ENCODE measurements at regions not wholly inside any gene's neighbourhood (a gene's known extent, or its start where the extent isn't known, plus 50 kb on each side); places are given as distances from the start of the nearest gene placed in this dataset.

DNA sequence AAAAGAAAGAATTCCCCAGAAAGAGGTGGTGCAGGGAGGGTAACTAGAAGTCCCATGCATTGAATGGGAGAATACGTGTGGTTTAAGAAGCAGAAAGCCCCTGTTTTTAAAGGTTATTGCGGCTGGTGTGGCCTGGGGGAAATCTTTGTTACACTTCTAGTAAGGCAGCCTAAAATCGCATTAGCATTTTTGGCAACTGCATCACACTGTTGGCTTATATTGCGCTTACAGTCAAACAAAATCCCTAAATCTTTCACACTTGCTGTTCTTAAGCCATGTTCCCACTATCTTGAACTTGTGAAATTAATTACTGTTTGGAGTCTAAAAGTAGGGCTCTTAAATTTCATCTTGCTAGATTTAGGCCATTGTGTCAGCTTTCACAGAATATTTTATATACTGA lies 66.0 kb upstream of the GOLIM4 start:
- no peak overlapping the region for H3K4me3 ChIP-seq (ENCODE audit: low read length)
- DNase-seq: no peak
- H4K20me1 ChIP-seq (ENCODE audit: insufficient read depth, low read length): no peaks in the 10 kb centered on the region
- H3K4me2 ChIP-seq (ENCODE audit: low read depth, low read length): no peak overlapping the region
- H3K4me1 ChIP-seq (ENCODE audit: low read length): no peaks in the 10 kb centered on the region
- H3K79me2 ChIP-seq (ENCODE audit: low read length): no peaks in the 10 kb centered on the region
- TF ChIP-seq EZH2phosphoT487 (IDR thresholded peaks at IDR 0.05; ENCODE audit: low read length) (no peak), EZH2 (optimal IDR thresholded peaks at IDR 0.05; ENCODE audit: low read depth, low read length) (no peak)
- TF ChIP-seq, protein P1, sequence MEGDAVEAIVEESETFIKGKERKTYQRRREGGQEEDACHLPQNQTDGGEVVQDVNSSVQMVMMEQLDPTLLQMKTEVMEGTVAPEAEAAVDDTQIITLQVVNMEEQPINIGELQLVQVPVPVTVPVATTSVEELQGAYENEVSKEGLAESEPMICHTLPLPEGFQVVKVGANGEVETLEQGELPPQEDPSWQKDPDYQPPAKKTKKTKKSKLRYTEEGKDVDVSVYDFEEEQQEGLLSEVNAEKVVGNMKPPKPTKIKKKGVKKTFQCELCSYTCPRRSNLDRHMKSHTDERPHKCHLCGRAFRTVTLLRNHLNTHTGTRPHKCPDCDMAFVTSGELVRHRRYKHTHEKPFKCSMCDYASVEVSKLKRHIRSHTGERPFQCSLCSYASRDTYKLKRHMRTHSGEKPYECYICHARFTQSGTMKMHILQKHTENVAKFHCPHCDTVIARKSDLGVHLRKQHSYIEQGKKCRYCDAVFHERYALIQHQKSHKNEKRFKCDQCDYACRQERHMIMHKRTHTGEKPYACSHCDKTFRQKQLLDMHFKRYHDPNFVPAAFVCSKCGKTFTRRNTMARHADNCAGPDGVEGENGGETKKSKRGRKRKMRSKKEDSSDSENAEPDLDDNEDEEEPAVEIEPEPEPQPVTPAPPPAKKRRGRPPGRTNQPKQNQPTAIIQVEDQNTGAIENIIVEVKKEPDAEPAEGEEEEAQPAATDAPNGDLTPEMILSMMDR (IDR thresholded peaks at IDR 0.05; ENCODE audit: low read length): no peak
- H3K27ac ChIP-seq (ENCODE audit: low read length): no peak overlapping the region
- H3K27me3 ChIP-seq (replicated peaks; ENCODE audit: insufficient read depth, low read length): no peaks in the 10 kb centered on the region
- H2AFZ ChIP-seq (ENCODE audit: low read length): no peak overlapping the region
- no peaks in the 10 kb centered on the region for H3K9me2 ChIP-seq (replicated peaks; ENCODE audit: insufficient read depth, low read length)
- H3K9me3 ChIP-seq (replicated peaks; ENCODE audit: insufficient read depth, low read length): no peaks in the 10 kb centered on the region
- H3K36me3 ChIP-seq (replicated peaks; ENCODE audit: insufficient read depth, low read length): no peaks in the 10 kb centered on the region
- no peaks in the 10 kb centered on the region for H3F3A ChIP-seq (ENCODE audit: insufficient read depth, low read length)
- no peak overlapping the region for H3K9ac ChIP-seq (ENCODE audit: low read length)

DNA sequence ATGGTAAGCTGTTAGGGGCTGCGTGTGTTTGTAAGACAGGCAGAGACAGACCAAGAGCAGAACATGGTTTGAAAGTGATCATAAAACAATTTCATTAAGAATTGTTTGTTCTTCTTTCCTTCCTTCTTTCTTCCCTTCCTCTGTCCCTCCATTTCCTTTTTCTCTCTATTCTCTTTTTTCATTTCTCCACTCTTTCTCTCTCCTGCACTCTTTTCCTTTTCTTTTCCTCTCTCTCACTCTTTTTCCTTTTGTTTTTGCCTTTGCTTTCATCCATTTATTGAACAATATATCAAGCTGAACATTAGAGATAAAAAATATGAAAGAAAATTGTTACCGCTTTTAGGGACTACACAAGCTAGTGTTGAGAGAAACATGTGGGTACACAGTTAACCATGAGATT lies 62.2 kb upstream of the GOLIM4 start:
- Histone ChIP-seq H3K9me3 (replicated peaks; ENCODE audit: insufficient read depth, low read length) (no peaks in the 10 kb centered on the region), H3K9me2 (replicated peaks; ENCODE audit: insufficient read depth, low read length) (no peaks in the 10 kb centered on the region), H3K27ac (ENCODE audit: low read length) (no peak overlapping the region), H3K36me3 (replicated peaks; ENCODE audit: insufficient read depth, low read length) (no peaks in the 10 kb centered on the region), H3K4me2 (ENCODE audit: low read depth, low read length) (no peak overlapping the region), H3K79me2 (ENCODE audit: low read length) (no peaks in the 10 kb centered on the region), H3F3A (ENCODE audit: insufficient read depth, low read length) (no peaks in the 10 kb centered on the region), H2AFZ (ENCODE audit: low read length) (no peak overlapping the region), H3K27me3 (replicated peaks; ENCODE audit: insufficient read depth, low read length) (no peaks in the 10 kb centered on the region), H3K4me1 (ENCODE audit: low read length) (no peaks in the 10 kb centered on the region), H3K9ac (ENCODE audit: low read length) (no peak overlapping the region), H3K4me3 (ENCODE audit: low read length) (no peak overlapping the region), H4K20me1 (ENCODE audit: insufficient read depth, low read length) (no peaks in the 10 kb centered on the region)
- no peak for DNase-seq
- no peak for TF ChIP-seq EZH2phosphoT487 (IDR thresholded peaks at IDR 0.05; ENCODE audit: low read length)
- no peak for TF ChIP-seq EZH2 (optimal IDR thresholded peaks at IDR 0.05; ENCODE audit: low read depth, low read length)
- TF ChIP-seq, protein P1 (IDR thresholded peaks at IDR 0.05; ENCODE audit: low read length): no peak

DNA sequence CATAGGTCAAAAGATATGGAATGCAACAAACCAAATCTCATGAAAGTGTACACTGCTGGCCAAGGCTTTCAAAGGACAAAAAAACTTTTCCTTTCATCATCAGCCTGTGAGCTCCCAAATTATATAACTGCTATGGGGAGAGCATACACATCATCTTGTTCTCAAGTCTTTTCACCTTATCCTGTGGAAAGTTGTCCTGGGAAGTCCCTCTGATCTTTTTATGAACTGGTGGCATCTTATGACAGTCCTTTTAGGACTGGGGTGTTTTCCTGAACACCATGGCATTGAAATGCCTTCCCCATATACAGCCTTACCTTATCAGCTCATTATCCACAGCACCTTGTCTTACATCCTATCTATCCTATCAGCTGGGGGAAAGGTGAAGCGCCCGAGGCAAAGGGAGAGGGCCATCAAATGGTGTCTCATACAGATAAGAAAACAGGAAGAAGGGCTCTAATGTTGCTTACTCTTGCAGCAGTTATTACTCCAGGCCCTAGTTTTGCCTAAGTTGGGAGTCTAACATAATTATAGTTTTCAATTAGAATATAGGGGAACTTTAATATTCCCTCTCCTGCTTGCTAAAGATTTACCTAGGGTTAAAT lies 61.5 kb upstream of the GOLIM4 start:
- no peak overlapping the region for H2AFZ ChIP-seq (ENCODE audit: low read length)
- H3K9me3 ChIP-seq (replicated peaks; ENCODE audit: insufficient read depth, low read length): no peaks in the 10 kb centered on the region
- H3K4me1 ChIP-seq (ENCODE audit: low read length): no peaks in the 10 kb centered on the region
- H3K36me3 ChIP-seq (replicated peaks; ENCODE audit: insufficient read depth, low read length): no peaks in the 10 kb centered on the region
- no peak for DNase-seq
- no peaks in the 10 kb centered on the region for H4K20me1 ChIP-seq (ENCODE audit: insufficient read depth, low read length)
- H3K4me3 ChIP-seq (ENCODE audit: low read length): no peak overlapping the region
- H3K27ac ChIP-seq (ENCODE audit: low read length): no peak overlapping the region
- no peak overlapping the region for H3K9ac ChIP-seq (ENCODE audit: low read length)
- H3K4me2 ChIP-seq (ENCODE audit: low read depth, low read length): no peak overlapping the region
- H3K9me2 ChIP-seq (replicated peaks; ENCODE audit: insufficient read depth, low read length): no peaks in the 10 kb centered on the region
- no peaks in the 10 kb centered on the region for H3K79me2 ChIP-seq (ENCODE audit: low read length)
- H3K27me3 ChIP-seq (replicated peaks; ENCODE audit: insufficient read depth, low read length): no peaks in the 10 kb centered on the region
- TF ChIP-seq EZH2 (optimal IDR thresholded peaks at IDR 0.05; ENCODE audit: low read depth, low read length) (no peak), EZH2phosphoT487 (IDR thresholded peaks at IDR 0.05; ENCODE audit: low read length) (no peak)
- TF ChIP-seq, protein P1 (IDR thresholded peaks at IDR 0.05; ENCODE audit: low read length): no peak
- H3F3A ChIP-seq (ENCODE audit: insufficient read depth, low read length): no peaks in the 10 kb centered on the region

All from MM.1S (cell line).